GM12878 (cell line): ENCODE measurements at regions not wholly inside any gene's neighbourhood (a gene's known extent, or its start where the extent isn't known, plus 50 kb on each side); places are given as distances from the start of the nearest gene placed in this dataset.

ENCODE experiments used
- ATAC-seq: fragments of 200-7000 bp; cut with Tn5 transposase; 3 replicates; pipeline ENCODE4 v1.9.1; 2020; ENCODE audit warnings: mild to moderate bottlenecking, moderate library complexity
- BruUV-seq: library from RNA; stranded (reverse); fragments of 400-500 nt; replicated peaks from 2 replicates; lab custom pipeline; 2021; lab: Mats Ljungman, UMichigan
- CTCF ChIA-PET: fragments of 300-600 bp; sonication (Branson Sonifier 250); formaldehyde crosslinking; extraction: SDS; loops from one replicate; lab custom pipeline; 2021; ENCODE audit warnings: inconsistent platforms; lab: Yijun Ruan, JAX
- POLR2A ChIA-PET: fragments of 350-600 bp; formaldehyde crosslinking; extraction: SDS; loops from one replicate; lab custom pipeline; 2021; ENCODE audit warnings: inconsistent platforms; lab: Charles Lee
- RAD21 ChIA-PET: fragments of 300-600 bp; sonication (Branson Sonifier 250); formaldehyde crosslinking; loops from one replicate; lab custom pipeline; 2023; ENCODE audit warnings: antibody characterized with exemption; ENCODE audit not compliant: unreplicated experiment; lab: Charles Lee
- SMC1A ChIA-PET: fragments of 300-600 bp; sonication (Branson Sonifier 250); formaldehyde crosslinking; loops from one replicate; lab custom pipeline; 2023; ENCODE audit not compliant: unreplicated experiment, uncharacterized antibody; lab: Charles Lee
- DNase-seq: peaks from one replicate; pipeline ENCODE4 v3.0.0-alpha.2; 2011; ENCODE audit warnings: low read depth, low spot score
- FAIRE-seq: peaks from 3 replicates; lab custom pipeline; 2011; peaks lifted over from hg19 to GRCh38; lab: Jason Lieb, UNC
- H2AFZ ChIP-seq: 2 replicates; pipeline ENCODE4 v1.6.0; 2011; ENCODE audit warnings: low read depth, low read length, control low read depth; ENCODE audit not compliant: control insufficient read depth
- H3K27ac ChIP-seq: 2 replicates; pipeline ENCODE4 v1.5.1; 2011; ENCODE audit warnings: control low read depth; ENCODE audit not compliant: control insufficient read depth, insufficient read depth
- H3K27me3 ChIP-seq, 2 experiments: replicated peaks in 1 of 2; 2 replicates each; pipeline versions ENCODE4 v1.6.0 to v1.6.1; 2011; ENCODE audit warnings: low read length in 1 of 2; ENCODE audit not compliant: control insufficient read depth in 2 of 2, insufficient read depth in 2 of 2
- H3K36me3 ChIP-seq, 2 experiments: 2 replicates each; pipeline ENCODE4 v1.5.1; 2011; ENCODE audit warnings: low read length in 1 of 2; ENCODE audit not compliant: control insufficient read depth in 2 of 2, insufficient read depth in 2 of 2
- H3K4me1 ChIP-seq: 2 replicates; pipeline ENCODE4 v1.6.1; 2011; ENCODE audit warnings: mild to moderate bottlenecking, low read length, moderate library complexity, mixed read lengths; ENCODE audit not compliant: control insufficient read depth, insufficient read depth
- H3K4me2 ChIP-seq: 2 replicates; pipeline ENCODE4 v1.6.0; 2011; ENCODE audit warnings: control low read depth; ENCODE audit not compliant: control insufficient read depth, insufficient read depth
- H3K4me3 ChIP-seq: fragments of 200-600 bp; sonication (generic); 2 replicates; pipeline ENCODE4 v1.5.1; 2016
- H3K79me2 ChIP-seq: 2 replicates; pipeline ENCODE4 v1.6.0; 2011; ENCODE audit warnings: low read length; ENCODE audit not compliant: control insufficient read depth, insufficient read depth
- H3K9ac ChIP-seq: 2 replicates; pipeline ENCODE4 v1.8.0; 2011; ENCODE audit warnings: low read length, control low read depth, mixed read lengths; ENCODE audit not compliant: control insufficient read depth, insufficient read depth
- H3K9me3 ChIP-seq: replicated peaks from 3 replicates; pipeline ENCODE4 v1.5.1; 2011; ENCODE audit warnings: mild to moderate bottlenecking, low read length; ENCODE audit not compliant: control insufficient read depth, insufficient read depth
- H4K20me1 ChIP-seq: 2 replicates; pipeline ENCODE4 v1.6.0; 2011; ENCODE audit not compliant: control insufficient read depth, insufficient read depth
- HDAC6 ChIP-seq: fragments of 200-600 bp; sonication (generic); IDR thresholded peaks from one replicate; pipeline ENCODE4 v1.8.0; 2017; ENCODE audit warnings: antibody characterized with exemption; ENCODE audit not compliant: unreplicated experiment
- KLF5 ChIP-seq: fragments of 450-650 bp; IDR thresholded peaks from 2 replicates; pipeline ENCODE4 v1.6.1; 2014; ENCODE audit warnings: mild to moderate bottlenecking; ENCODE audit not compliant: partially characterized antibody
- MTA2 ChIP-seq: fragments of 450-650 bp; IDR thresholded peaks from 2 replicates; pipeline ENCODE4 v1.6.1; 2016; ENCODE audit warnings: low read depth, mild to moderate bottlenecking, moderate library complexity
- MTA3 ChIP-seq: IDR thresholded peaks from 2 replicates; pipeline ENCODE4 v1.6.1; 2012; ENCODE audit warnings: low read length, inconsistent platforms, borderline replicate concordance
- MYB ChIP-seq: fragments of 150-350 bp; IDR thresholded peaks from 2 replicates; pipeline ENCODE4 v1.6.1; 2014; ENCODE audit warnings: mild to moderate bottlenecking, low read depth, low read length, borderline replicate concordance
- MYC ChIP-seq: IDR thresholded peaks from 2 replicates; pipeline ENCODE4 v1.6.1; 2011; ENCODE audit warnings: mild to moderate bottlenecking, low read length, moderate library complexity, inconsistent platforms; ENCODE audit not compliant: insufficient read depth, insufficient replicate concordance, insufficient read length, severe bottlenecking
- PML ChIP-seq: IDR thresholded peaks from 2 replicates; pipeline ENCODE4 v1.6.1; 2012; ENCODE audit warnings: low read length, inconsistent platforms
- RAD21 ChIP-seq: IDR thresholded peaks from 2 replicates; pipeline ENCODE4 v1.6.1; 2011; ENCODE audit warnings: mild to moderate bottlenecking, low read depth, low read length, moderate library complexity; ENCODE audit not compliant: insufficient read depth
- RB1 ChIP-seq: fragments of 450-650 bp; formaldehyde crosslinking; IDR thresholded peaks from 2 replicates; pipeline ENCODE4 v1.6.1; 2017; ENCODE audit warnings: mild to moderate bottlenecking, borderline replicate concordance
- RBBP5 ChIP-seq: fragments of 200-600 bp; sonication (generic); conservative IDR thresholded peaks from 2 replicates; pipeline ENCODE4 v1.6.1; 2016
- RFX5 ChIP-seq: IDR thresholded peaks from 2 replicates; pipeline ENCODE4 v1.6.1; 2011; ENCODE audit warnings: low read depth, low read length, improper control_type of control experiment
- SIX5 ChIP-seq: IDR thresholded peaks from 2 replicates; pipeline ENCODE4 v1.6.1; 2011; ENCODE audit warnings: mild to moderate bottlenecking, low read depth, low read length, moderate library complexity; ENCODE audit not compliant: severe bottlenecking
- SKIL ChIP-seq: fragments of 450-650 bp; IDR thresholded peaks from 2 replicates; pipeline ENCODE4 v1.6.1; 2017; ENCODE audit warnings: mild to moderate bottlenecking, low read depth, inconsistent platforms; ENCODE audit not compliant: poor library complexity, severe bottlenecking
- STAT1 ChIP-seq: fragments of 450-650 bp; conservative IDR thresholded peaks from 2 replicates; pipeline ENCODE4 v1.6.1; 2014; ENCODE audit warnings: antibody characterized with exemption, mild to moderate bottlenecking
- TAF1 ChIP-seq: IDR thresholded peaks from 2 replicates; pipeline ENCODE4 v1.6.1; 2011; ENCODE audit warnings: mild to moderate bottlenecking, low read depth, low read length, borderline replicate concordance
- YBX1 ChIP-seq: fragments of 450-650 bp; IDR thresholded peaks from 2 replicates; pipeline ENCODE4 v1.6.1; 2016; ENCODE audit warnings: antibody characterized with exemption
- ZSCAN29 ChIP-seq: fragments of 450-650 bp; IDR thresholded peaks from 2 replicates; pipeline ENCODE4 v1.6.1; 2017; ENCODE audit warnings: mild to moderate bottlenecking, moderate library complexity
- WGBS: methylation state at CpG from one replicate; pipeline ENCODE4 v1.1.6; 2016; ENCODE audit warnings: low lambda C conversion rate; ENCODE audit not compliant: insufficient replicate concordance, insufficient coverage; ENCODE audit errors: missing lambda C conversion rate; 5-methylcytosine and 5-hydroxymethylcytosine counted together
- in situ Hi-C: fragments of 300-500 bp; cut with MboI; formaldehyde crosslinking; loops from 9 replicates; pipeline ENCODE4 v1.14.3; 2018; ENCODE audit warnings: mixed read lengths
- intact Hi-C: fragments of 100-400 bp; cut with micrococcal nuclease; formaldehyde crosslinking; loops from one replicate; pipeline ENCODE4 v1.14.2; 2022; ENCODE audit not compliant: unreplicated experiment

GRCh38 chrX:106284431-106285025 lies 116.4 kb downstream of the PWWP3B start:
- Histone ChIP-seq H3K79me2 (no peaks in the 10 kb centered on the region), H3K9me3 (no peaks in the 10 kb centered on the region), H3K27me3 (no peaks in the 10 kb centered on the region), H3K9ac (no peak overlapping the region), H3K4me2 (no peak overlapping the region), H3K4me1 (no peaks in the 10 kb centered on the region), H2AFZ (no peak overlapping the region), H4K20me1 (no peaks in the 10 kb centered on the region), H3K4me3 (no peak overlapping the region), H3K36me3 (no peaks in the 10 kb centered on the region), H3K27ac (no peak overlapping the region)
- WGBS: 0% methylated on average over 2 of the region's 2 CpGs
- no peak for FAIRE-seq
- ChIA-PET POLR2A (interaction anchor here (0.7 kb wide), 1 partner anchor 123 kb away, joined by 3 read pairs; no protein-coding TSS in a partner anchor), CTCF (interaction anchor here (0.9 kb wide), 1 partner anchor 18 kb away, joined by 3 read pairs; no protein-coding TSS in a partner anchor), SMC1A (interaction anchor here (1.1 kb wide), 1 partner anchor 28 kb away, joined by 3 read pairs; no protein-coding TSS in a partner anchor), RAD21 (no interaction called here)
- intact Hi-C loops (no loop called here), in situ Hi-C loops (no loop called here)
- no TSS peak for BruUV-seq
- TF ChIP-seq MYB: no peak
- no peak for TF ChIP-seq RBBP5
- no peak for TF ChIP-seq TAF1
- TF ChIP-seq RB1: no peak
- TF ChIP-seq YBX1: no peak
- TF ChIP-seq MYC: no peak
- no peak for TF ChIP-seq MTA3
- ATAC-seq: no peak
- no peak for DNase-seq

- no peak overlapping the region for H3K4me3 ChIP-seq
- H2AFZ ChIP-seq: no peak overlapping the region
- intact Hi-C loops (no loop called here), in situ Hi-C loops (no loop called here)
- no peaks in the 10 kb centered on the region for H3K79me2 ChIP-seq
- POLR2A ChIA-PET: no interaction called here
- no peaks in the 10 kb centered on the region for H3K27me3 ChIP-seq
- BruUV-seq: no TSS peak
- H3K27ac ChIP-seq: no peak overlapping the region
- CTCF ChIA-PET: no interaction called here
- no peak overlapping the region for H3K9ac ChIP-seq
- SMC1A ChIA-PET: interaction anchor here (0.6 kb wide), 1 partner anchor 46 kb away, joined by 3 read pairs; no protein-coding TSS in a partner anchor
- H3K9me3 ChIP-seq: no peaks in the 10 kb centered on the region
- WGBS: 0% methylated on average over 1 of the region's 1 CpG
- ATAC-seq (no peak), FAIRE-seq (no peak), DNase-seq (no peak)
- no peaks in the 10 kb centered on the region for H4K20me1 ChIP-seq
- no peak overlapping the region for H3K4me2 ChIP-seq
- RAD21 ChIA-PET: no interaction called here
- no peaks in the 10 kb centered on the region for H3K36me3 ChIP-seq
- H3K4me1 ChIP-seq: no peaks in the 10 kb centered on the region
- TF ChIP-seq SIX5: no peak
- TF ChIP-seq KLF5: no peak
- TF ChIP-seq RAD21: no peak
- no peak for TF ChIP-seq MYC
- TF ChIP-seq HDAC6: no peak
- TF ChIP-seq STAT1: no peak
- no peak for TF ChIP-seq SKIL
- no peak for TF ChIP-seq PML
- no peak for TF ChIP-seq MTA2
- TF ChIP-seq ZSCAN29: no peak
- no peak for TF ChIP-seq RFX5
These were observed 118.0 kb downstream of the PWWP3B start for GRCh38 chrX:106286053-106286650.
